AG04450 (cell line): ENCODE measurements at regions not wholly inside any gene's neighbourhood (a gene's known extent, or its start where the extent isn't known, plus 50 kb on each side); places are given as distances from the start of the nearest gene placed in this dataset.

ENCODE experiments used
- CTCF ChIA-PET: fragments of 300-600, 350-600 bp; formaldehyde crosslinking; extraction: SDS; loops from one replicate; lab custom pipeline; 2022; ENCODE audit warnings: antibody characterized with exemption, inconsistent platforms; lab: Charles Lee
- POLR2A ChIA-PET: fragments of 350-600 bp; formaldehyde crosslinking; extraction: SDS; loops from one replicate; lab custom pipeline; 2021; ENCODE audit warnings: antibody characterized with exemption, inconsistent platforms; lab: Yijun Ruan, JAX
- DNase-seq: peaks from one replicate; pipeline ENCODE4 v3.0.0-alpha.2; 2011; ENCODE audit warnings: low read depth, low spot score
- H3K27ac ChIP-seq: one replicate; pipeline ENCODE4 v1.5.1; 2012; ENCODE audit warnings: low read depth, low read length, control low read depth
- H3K27me3 ChIP-seq: one replicate; pipeline ENCODE4 v1.6.0; 2012; ENCODE audit warnings: low read length; ENCODE audit not compliant: control insufficient read depth, insufficient read depth
- H3K4me3 ChIP-seq: 2 replicates; pipeline ENCODE4 v1.5.1; 2011; ENCODE audit warnings: mild to moderate bottlenecking, low read depth, low read length, control low read depth
- H3K9me3 ChIP-seq: 2 replicates; pipeline ENCODE4 v1.5.1; 2012; ENCODE audit warnings: low read length; ENCODE audit not compliant: control insufficient read depth, insufficient read depth
- TF ChIP-seq, protein P1 (sequence below): IDR thresholded peaks from 2 replicates; pipeline ENCODE4 v1.5.1; 2011; ENCODE audit warnings: low read depth, low read length, control low read depth, inconsistent platforms

DNA sequence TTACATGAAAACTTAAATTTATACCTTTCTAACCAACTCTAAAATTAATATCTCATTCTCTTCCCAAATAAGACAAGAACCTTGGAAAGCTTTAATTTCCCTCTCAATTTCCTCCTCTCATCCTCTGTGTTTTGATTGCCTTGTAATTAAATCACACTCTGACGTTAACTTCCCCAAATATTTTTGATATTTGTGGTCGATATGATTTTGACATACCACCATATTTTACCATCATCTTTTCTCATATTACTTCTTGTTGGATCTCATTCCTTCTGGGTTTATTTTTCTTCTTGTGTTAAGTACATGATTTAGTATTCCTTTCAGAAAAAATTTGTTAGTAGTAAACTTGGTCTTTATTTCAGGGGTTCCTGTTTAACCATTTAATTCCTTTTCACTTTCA is 69.6 kb downstream of the RDH14 start:
- CTCF ChIA-PET, result no interaction called here
- H3K27ac ChIP-seq, result no peak overlapping the region
- no peak for DNase-seq
- TF ChIP-seq, protein P1, sequence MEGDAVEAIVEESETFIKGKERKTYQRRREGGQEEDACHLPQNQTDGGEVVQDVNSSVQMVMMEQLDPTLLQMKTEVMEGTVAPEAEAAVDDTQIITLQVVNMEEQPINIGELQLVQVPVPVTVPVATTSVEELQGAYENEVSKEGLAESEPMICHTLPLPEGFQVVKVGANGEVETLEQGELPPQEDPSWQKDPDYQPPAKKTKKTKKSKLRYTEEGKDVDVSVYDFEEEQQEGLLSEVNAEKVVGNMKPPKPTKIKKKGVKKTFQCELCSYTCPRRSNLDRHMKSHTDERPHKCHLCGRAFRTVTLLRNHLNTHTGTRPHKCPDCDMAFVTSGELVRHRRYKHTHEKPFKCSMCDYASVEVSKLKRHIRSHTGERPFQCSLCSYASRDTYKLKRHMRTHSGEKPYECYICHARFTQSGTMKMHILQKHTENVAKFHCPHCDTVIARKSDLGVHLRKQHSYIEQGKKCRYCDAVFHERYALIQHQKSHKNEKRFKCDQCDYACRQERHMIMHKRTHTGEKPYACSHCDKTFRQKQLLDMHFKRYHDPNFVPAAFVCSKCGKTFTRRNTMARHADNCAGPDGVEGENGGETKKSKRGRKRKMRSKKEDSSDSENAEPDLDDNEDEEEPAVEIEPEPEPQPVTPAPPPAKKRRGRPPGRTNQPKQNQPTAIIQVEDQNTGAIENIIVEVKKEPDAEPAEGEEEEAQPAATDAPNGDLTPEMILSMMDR, result no peak
- no peaks in the 10 kb centered on the region for H3K27me3 ChIP-seq
- H3K9me3 ChIP-seq, result no peaks in the 10 kb centered on the region
- POLR2A ChIA-PET, result no interaction called here
- no peak overlapping the region for H3K4me3 ChIP-seq

DNA sequence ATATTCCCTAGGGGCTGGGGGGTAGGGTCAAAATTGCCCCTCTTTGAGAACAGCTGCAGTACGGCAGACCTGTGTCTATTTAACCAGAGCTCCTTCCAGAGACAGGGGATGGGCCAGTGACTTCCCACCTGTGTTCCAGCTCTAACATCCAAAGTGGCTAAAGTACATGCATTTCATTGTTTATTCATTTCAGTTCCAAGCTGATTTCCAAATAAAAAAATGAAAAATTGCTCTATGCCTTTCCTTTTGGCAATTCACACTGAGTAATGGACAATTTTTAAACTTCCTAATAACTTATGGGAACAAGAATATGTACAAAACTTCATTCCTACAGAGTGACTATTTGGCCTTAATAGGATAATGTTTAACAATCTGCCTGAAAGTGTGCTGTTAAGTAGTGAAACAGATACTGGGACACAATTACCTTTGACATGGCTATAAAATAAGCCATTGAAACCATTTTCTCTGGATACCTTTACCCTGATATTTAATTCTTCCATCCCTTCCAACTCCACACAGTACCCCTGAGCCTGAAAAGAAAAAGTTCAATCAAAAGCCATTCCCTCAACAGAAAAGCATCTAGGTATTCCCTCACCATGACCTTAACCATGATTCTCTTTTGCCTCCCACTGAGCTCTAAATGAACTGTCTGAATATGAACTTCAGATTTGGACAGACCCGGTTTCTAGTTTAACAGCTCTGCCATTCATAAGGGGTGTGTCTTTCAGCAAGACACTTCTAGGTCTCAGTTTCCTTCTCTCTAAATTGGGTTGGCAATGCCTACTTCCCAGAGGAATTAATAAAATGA is 73.1 kb downstream of the RDH14 start:
- Histone ChIP-seq H3K27ac (no peak overlapping the region), H3K27me3 (no peaks in the 10 kb centered on the region), H3K9me3 (no peaks in the 10 kb centered on the region), H3K4me3 (no peak overlapping the region)
- DNase-seq, result no peak
- TF ChIP-seq, protein P1, result no peak
- CTCF ChIA-PET, result interaction anchor here (0.6 kb wide), 1 partner anchor 8 kb away, joined by 5 read pairs; no protein-coding TSS in a partner anchor
- POLR2A ChIA-PET, result no interaction called here

DNA sequence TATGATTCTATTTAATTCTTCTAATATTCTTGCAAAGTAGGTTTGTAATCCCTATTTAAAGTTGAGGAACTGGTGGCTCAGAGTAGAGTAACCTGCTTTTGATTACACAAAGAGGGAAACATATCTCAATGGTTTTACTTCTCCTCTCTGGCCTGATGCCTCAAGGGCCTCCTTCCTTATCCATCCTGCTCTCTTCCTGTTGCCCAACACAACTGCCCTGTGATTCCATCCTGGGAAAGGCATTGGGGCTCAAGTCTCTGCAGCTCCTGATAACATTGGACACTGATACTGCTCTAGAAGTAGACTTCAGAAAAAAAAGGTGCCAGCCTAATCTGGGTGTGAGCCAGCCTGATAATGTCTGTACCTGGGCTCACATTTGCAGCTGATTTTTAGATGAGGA is 75.8 kb downstream of the RDH14 start:
- no peak for DNase-seq
- no peaks in the 10 kb centered on the region for H3K27me3 ChIP-seq
- POLR2A ChIA-PET, result no interaction called here
- no peak overlapping the region for H3K27ac ChIP-seq
- TF ChIP-seq, protein P1, result no peak
- CTCF ChIA-PET, result no interaction called here
- H3K4me3 ChIP-seq, result no peak overlapping the region
- no peaks in the 10 kb centered on the region for H3K9me3 ChIP-seq

DNA sequence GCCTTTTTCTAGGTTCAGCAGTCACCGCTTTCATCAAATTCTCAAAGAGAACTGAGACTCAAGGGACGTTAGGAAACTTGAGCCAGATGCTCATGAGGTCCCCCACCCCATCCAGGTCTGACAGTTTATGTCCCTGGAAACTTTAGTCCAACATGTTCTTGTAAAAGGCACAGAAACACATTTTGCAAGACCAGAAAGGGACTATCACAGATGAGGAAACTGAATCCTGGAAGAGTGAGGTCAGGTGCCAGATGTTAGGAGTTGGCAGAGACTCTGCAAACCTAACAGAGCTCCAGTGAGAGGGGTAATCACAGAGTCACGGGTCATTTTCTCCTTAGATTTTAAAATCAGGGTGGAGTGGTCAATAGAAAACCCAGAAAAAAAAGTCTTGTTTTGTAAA is 76.6 kb downstream of the RDH14 start:
- TF ChIP-seq, protein P1, result no peak
- H3K4me3 ChIP-seq, result no peak overlapping the region
- DNase-seq, result no peak
- H3K27me3 ChIP-seq, result no peaks in the 10 kb centered on the region
- no peak overlapping the region for H3K27ac ChIP-seq
- no peaks in the 10 kb centered on the region for H3K9me3 ChIP-seq
- POLR2A ChIA-PET, result no interaction called here
- CTCF ChIA-PET, result interaction anchor here (0.7 kb wide), 1 partner anchor 763 kb away, joined by 3 read pairs; no protein-coding TSS in a partner anchor

DNA sequence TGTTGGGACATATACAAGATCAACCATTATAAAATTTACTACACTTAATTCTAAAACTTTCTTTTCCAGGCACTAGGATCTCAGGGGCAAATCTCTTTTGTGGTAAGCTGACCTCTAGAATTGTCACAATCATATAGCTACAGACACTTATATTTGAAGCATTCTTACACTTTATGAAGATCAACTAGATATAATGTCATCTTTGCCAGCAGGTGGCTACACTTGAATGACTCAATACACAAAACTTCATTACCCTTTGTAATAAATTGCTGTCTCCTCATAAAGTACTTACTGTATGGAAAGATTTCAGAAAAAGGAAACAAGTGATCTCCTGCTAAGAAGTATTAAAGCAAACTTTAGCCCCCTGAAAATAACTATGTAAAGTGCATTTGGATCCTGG is 77.8 kb downstream of the RDH14 start:
- ChIA-PET CTCF (no interaction called here), POLR2A (no interaction called here)
- TF ChIP-seq, protein P1, result no peak
- DNase-seq, result no peak
- no peaks in the 10 kb centered on the region for H3K27me3 ChIP-seq
- H3K4me3 ChIP-seq, result no peak overlapping the region
- no peaks in the 10 kb centered on the region for H3K9me3 ChIP-seq
- H3K27ac ChIP-seq, result no peak overlapping the region
